ENCODE measurements at regions not wholly inside any gene's neighbourhood (a gene's known extent, or its start where the extent isn't known, plus 50 kb on each side); places are given as distances from the start of the nearest gene placed in this dataset.
"Not testable (repeated sequence)": the region's sequence is repeated elsewhere in the genome, so short reads cannot be mapped to it uniquely, and the experiment has no call there.

- DNase-seq (ENCODE audit: low read depth in 4 of 4, low spot score in 2 of 4), result no peak
These were observed 102.3 kb upstream of the GATA6 start for GRCh38 chr18:22067109-22067508.

DNA sequence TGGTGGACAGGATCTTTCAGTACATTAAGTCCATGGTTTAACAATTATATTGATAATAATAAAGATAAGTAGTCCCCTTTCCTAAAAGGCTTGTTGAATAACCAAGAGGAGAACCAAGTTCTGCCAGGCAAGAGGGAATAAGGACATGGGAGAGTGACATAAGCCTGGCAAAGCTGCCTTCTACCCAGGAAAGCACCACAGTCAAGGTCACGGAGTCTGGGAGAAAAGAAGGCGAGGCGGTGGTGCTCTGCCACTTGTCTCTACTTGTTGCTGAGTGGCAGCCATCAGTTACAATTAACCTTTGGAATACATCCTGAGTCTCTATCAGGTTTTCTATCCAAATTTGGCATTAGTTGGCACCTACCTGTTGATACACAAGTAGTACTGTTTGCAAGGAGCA lies 101.7 kb upstream of the GATA6 start:
- no peak for DNase-seq (ENCODE audit: low read depth in 4 of 4, low spot score in 2 of 4)

- not testable (repeated sequence) for DNase-seq (ENCODE audit: low read depth in 4 of 4, low spot score in 2 of 4)
These were observed 100.6 kb upstream of the GATA6 start for GRCh38 chr18:22068784-22069183.

DNA sequence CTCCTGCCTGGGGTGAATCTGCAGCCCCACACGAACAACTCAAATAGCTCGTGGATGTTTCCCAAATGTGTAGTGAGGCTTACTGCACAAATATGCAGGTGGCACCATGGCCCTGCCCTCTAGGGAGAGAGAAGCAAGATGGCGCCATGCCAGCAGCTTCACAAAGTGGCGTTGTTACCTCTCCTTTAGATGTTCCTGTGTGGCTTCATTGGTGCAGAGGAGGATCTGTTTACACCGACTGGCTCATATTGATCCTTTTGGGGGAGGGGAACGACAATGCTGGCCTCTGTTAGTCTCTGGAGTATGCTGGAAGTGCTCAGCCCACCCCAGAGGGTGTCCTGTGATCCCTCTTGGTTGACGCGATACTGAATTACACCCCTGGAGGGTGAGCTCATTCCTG lies 99.5 kb upstream of the GATA6 start:
- no peak for DNase-seq (ENCODE audit: low read depth in 4 of 4, low spot score in 2 of 4)

DNA sequence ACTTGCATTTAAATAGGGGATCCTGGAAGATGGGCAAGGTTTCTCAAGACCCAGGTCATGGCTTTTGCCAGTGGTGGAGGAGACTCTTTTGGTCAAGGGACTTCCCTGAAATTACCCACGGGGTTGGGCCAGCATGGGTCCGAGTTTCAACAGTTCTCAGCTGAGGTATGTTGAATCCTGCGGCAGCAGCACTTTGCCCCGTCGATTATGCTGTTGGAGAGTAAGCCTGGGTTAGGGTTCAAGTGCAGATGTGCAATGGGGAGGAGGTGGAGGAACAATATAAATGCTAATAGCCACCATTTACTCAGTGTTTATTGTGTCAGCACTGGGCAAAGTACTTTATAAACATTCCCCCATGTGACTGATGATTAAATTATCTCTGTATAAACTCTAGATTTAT lies 96.0 kb upstream of the GATA6 start:
- no peak for DNase-seq (ENCODE audit: low read depth in 4 of 4, low spot score in 2 of 4)

GRCh38 chr18:22074282-22075070 lies 94.9 kb upstream of the GATA6 start:
- DNase-seq (ENCODE audit: low read depth in 4 of 4, low spot score in 2 of 4), result no peak

DNA sequence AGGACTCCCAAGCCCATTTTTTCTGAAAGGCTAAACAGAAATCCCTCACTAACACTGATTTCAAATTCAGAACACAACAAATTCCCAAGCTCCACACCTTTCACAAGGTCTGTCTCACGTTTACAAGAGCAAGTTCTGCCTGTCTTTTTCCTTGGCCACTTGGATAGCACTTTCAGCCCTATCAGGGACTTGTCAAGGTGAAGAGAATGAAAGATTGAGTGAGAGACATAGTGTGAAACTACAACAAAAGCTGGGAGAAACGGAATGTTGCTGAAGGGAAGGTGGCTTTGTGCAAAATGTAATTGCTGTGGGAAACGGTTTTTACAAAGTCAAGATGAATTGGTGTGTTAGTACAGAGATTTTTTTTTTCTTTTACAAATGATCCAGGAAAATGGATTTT lies 89.4 kb upstream of the GATA6 start:
- no peak for DNase-seq (ENCODE audit: low read depth in 4 of 4, low spot score in 2 of 4)

DNA sequence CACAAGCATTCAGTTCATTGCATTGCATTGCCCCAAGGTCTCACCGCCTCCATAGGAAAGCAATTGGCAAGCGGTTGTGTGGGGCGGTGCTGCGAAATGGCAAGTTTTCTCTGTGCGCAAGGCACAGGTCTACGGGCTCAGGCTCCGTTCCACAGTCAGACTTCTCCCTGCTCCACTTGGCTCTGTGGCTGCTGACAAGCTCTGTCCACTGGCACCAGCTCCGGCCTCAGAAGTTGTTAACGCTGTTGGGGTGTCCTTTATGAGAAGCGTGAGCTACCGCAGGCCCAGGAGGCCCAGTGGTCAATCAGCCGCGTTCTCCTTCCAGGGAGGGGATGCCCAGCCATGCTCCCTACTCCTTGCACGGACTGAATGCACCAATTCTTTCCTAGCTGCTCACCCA lies 87.0 kb upstream of the GATA6 start:
- no peak for DNase-seq (ENCODE audit: low read depth in 4 of 4, low spot score in 2 of 4)

DNA sequence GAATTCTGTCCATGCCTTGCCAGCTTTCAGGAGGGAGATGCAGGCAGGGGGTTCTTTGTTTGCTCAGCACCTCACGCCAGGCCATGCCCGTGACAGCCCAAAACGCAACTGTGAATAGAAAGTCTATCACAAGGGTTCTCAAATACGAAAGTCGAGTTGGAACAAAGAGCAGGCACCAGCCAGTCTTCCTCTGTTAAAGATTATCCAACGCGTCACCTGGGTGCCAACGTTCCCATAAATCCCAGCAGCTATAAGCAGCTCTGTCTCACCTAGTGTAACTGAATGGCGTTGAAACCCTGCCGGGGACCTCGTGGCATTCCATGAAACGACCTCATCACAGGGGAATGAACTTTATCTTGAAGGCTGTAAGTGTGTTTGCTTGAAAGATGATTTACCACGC lies 84.8 kb upstream of the GATA6 start:
- DNase-seq (ENCODE audit: low read depth in 4 of 4, low spot score in 2 of 4), result no peak

DNA sequence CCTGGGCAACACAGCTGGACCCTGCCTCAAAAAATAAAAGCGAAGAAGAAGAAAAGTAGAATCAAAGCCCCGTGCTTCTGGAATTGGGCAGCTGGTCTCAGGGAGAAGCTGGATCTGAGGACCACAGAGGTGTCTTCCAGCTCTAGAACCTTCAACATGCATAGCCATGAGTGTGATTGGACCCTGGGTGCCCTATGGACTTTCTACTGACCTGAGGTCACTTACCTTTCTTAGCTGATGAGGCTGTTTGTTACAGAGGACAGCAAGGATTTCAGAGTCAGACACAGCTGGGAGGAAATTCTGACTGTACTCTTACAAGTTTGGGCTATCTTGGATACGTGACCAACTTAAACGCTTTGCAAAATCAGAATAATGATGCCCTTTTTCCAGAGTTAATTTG lies 82.4 kb upstream of the GATA6 start:
- no peak for DNase-seq (ENCODE audit: low read depth in 4 of 4, low spot score in 2 of 4)

DNA sequence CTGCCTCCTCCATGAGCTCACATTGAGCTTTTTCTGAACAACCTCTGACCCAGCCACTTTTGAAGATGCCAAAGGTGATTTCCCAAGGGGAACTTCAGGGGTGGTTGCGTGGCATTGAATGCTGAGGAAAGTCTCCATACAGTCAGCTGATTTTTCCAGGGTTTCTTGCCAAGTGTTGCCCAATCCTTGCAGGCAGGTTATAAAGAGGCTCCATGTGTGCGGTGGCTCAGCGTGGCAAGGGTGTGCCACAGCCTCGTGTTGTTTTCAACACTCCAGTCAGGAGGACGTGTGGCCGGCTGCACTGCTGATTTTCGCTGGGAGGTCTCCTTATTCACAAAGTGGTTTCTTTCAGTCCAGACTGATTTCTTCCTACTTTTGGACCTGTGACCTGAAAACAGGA lies 81.4 kb upstream of the GATA6 start:
- no peak for DNase-seq (ENCODE audit: low read depth in 4 of 4, low spot score in 2 of 4)

DNA sequence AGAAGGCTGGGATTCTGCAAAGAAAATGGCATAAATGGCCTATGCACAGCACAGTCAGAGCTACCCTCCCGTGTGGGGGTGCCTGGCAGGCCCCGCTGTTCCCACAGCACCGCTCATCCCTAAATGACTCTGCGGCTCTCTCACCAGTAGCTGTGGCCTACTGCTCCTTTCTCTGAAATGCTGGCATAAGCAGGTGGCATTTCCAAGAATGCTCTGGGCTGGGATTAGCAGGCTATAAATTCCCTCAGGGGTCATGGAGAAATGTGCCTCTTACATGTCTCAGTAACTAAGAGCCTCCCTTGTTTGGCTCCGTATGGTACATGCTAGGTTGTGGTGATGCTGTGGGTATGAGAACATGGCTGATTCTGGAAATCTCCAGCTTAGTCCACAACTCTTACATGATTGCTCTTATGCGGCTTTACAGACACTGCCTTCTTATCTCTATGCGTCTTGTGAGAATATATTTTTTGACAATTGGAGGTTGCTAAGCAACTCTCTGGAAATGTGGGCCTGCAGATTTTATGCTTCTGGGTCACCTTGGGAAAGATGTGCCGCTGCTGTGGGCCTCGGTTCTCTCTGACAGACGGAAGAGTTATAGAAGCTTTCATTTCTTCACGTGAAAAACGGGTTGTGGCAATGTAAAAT lies 80.3 kb upstream of the GATA6 start:
- DNase-seq (ENCODE audit: low read depth in 4 of 4, low spot score in 2 of 4), result no peak

DNA sequence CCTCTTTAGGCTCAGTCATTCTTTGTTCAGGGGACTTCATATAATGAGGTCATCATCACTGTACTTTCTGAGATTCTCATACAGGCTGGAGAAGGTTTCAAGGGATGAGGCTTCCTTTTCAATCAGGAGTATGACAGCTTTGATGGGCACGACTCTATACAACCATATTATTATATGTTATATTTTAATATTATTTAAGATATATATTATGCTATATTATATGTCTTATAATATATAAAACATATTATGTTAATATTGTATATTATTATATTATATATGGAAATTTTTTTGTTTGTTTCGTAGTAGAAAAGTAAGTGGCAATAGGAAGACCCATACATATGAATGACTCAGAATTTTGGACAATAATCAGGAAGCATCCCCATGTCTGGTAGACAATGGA lies 78.0 kb upstream of the GATA6 start:
- no peak for DNase-seq (ENCODE audit: low read depth in 4 of 4, low spot score in 2 of 4)

GRCh38 chr18:22093731-22094357 lies 75.5 kb upstream of the GATA6 start:
- no peak for DNase-seq (ENCODE audit: low read depth in 4 of 4, low spot score in 2 of 4)

- DNase-seq (ENCODE audit: low read depth in 4 of 4, low spot score in 2 of 4), result no peak
These were observed 75.0 kb upstream of the GATA6 start for GRCh38 chr18:22094358-22094734.

DNA sequence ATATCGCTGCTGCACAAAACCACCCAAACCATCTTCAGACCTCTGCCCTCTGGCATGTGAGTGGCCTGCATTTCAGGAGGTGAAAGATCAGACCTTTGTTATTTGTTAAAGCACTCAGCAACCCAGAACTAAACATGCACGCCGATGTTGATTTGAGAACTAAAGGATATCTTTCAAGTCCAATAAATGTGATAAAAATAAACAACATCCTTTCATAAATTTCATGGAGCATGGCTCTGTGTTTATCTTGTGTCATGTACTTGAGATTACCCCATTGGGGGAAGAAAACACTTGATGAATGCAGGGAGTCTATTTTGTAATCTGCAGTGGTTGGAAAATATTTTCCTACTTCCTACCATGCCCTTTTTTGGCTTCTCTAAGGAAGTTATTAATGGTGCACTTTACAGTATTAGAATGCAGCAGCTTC lies 70.8 kb upstream of the GATA6 start:
- DNase-seq (ENCODE audit: low read depth in 4 of 4, low spot score in 2 of 4), result no peak

DNA sequence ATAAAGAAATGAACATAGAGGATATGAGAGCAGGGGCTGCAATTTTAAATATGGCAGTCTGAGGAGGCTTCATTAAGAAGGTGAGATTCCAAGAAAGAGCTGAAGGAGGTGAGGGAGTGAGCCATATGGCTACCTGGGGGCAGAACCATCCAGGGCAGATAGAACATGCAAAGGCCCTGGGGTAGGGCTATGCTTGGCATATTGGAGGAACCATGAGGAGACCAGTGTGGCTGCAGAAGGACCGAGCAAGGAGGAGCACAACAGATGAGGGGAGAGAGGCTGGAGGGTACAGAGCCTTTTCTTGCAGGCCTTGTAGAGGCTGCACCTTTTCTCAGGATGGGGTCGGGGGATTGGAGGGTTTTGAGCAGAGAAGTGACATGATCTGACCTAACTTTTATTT lies 69.5 kb upstream of the GATA6 start:
- no peak for DNase-seq (ENCODE audit: low read depth in 4 of 4, low spot score in 2 of 4)

GRCh38 chr18:22101731-22102130 lies 67.7 kb upstream of the GATA6 start:
- DNase-seq (ENCODE audit: low read depth in 4 of 4, low spot score in 2 of 4), result no peak

DNA sequence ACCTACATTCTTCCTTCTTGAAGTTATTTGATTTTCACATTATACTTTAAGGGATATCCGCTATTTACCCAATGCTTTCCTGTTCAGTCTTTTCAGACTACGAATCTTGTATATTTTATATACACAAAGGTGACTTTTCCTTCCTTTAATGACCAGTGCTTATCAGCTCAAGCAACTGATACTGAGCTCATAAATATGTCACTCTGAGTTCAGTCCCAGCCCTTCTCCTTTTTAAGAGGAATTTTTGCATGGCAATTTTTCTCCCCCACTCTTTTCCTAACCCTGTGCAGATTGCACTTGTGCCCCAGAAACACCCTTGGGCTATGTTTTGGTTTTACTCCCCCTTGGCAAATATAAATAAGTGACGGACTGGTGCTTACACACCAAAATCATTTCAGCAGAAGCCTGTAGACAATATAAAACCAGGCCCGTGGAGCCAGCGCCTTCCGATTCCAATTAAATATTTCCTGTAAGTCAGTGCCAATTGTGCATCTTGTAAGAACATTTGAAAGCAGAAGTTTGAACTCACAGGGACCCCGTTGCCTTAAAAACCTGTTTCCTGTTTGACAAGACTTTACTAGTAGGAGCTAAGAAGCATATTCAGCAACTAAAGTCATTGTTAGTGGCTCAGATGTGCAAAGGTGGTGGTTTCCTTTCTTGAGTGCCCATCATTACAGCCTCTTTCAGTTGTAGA lies 66.3 kb upstream of the GATA6 start:
- peak in 1 of 4 donors; percentile 24 for DNase-seq (ENCODE audit: low read depth in 4 of 4, low spot score in 2 of 4)

DNA sequence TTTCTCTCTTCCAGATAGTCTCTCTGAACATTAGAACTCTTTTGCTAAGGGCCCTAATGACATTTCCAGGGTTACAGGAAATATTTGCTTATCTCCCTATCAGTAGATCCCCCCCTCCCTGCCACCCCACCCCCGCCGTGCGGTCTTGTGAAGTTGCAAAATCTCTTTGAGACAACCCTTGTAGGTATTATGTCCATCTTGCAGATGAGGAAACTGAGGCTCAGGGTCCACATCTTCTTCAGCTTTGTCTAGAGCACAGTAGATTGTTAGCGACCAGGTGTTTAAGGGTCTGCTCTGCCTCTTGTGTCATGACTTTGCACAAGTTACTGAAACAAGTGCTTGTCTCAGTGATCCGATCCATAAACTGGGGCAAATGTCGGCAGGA lies 65.8 kb upstream of the GATA6 start:
- DNase-seq (ENCODE audit: low read depth in 4 of 4, low spot score in 2 of 4), result no peak

- no peak for DNase-seq (ENCODE audit: low read depth in 4 of 4, low spot score in 2 of 4)
These were observed 62.7 kb upstream of the GATA6 start for GRCh38 chr18:22106536-22107292.
